Body of pancreas (tissue), 4 donors: ENCODE measurements at regions not wholly inside any gene's neighbourhood (a gene's known extent, or its start where the extent isn't known, plus 50 kb on each side); places are given as distances from the start of the nearest gene placed in this dataset.

ENCODE experiments used
- ATAC-seq: fragments of 150-250 bp; one replicate; pipeline ENCODE4 v1.9.1; 2016
- DNase-seq, 4 donors: peaks; one replicate each; pipeline ENCODE4 v3.0.0-alpha.2; 2019
- H3K27ac ChIP-seq, 4 donors: fragments of 200-600 bp; sonication (generic); 1 replicate in 3 of 4; 2 replicates in 1 of 4; pipeline versions ENCODE4 v1.5.1 to v1.6.1; 2016 to 2019; ENCODE audit warnings: mild to moderate bottlenecking in 1 of 4, mixed read lengths in 1 of 4, moderate library complexity in 1 of 4
- H3K27me3 ChIP-seq, 2 donors: fragments of 200-600 bp; sonication (generic); one replicate each; pipeline ENCODE4 v1.6.0; 2016; ENCODE audit warnings: mild to moderate bottlenecking in 1 of 2
- H3K36me3 ChIP-seq, 2 donors: fragments of 200-600 bp; sonication (generic); replicated peaks in 1 of 2; 2 replicates each; pipeline ENCODE4 v1.5.1; 2016; ENCODE audit warnings: low read depth in 2 of 2; ENCODE audit not compliant: insufficient read depth in 1 of 2
- H3K4me1 ChIP-seq: fragments of 200-600 bp; sonication (generic); one replicate; pipeline ENCODE4 v1.6.0; 2016
- H3K4me3 ChIP-seq, 2 donors: fragments of 200-600 bp; sonication (generic); 1 replicate in 1 of 2; 2 replicates in 1 of 2; pipeline ENCODE4 v1.5.1; 2016 to 2019
- H3K9me3 ChIP-seq, 3 donors: fragments of 200-600 bp; sonication (generic); 1 replicate in 2 of 3; 2 replicates in 1 of 3; pipeline ENCODE4 v1.5.1; 2016
- POLR2A ChIP-seq, 3 donors: fragments of 450-650 bp; IDR thresholded peaks; one replicate each; pipeline ENCODE4 v1.6.1; 2016; ENCODE audit warnings: antibody characterized with exemption in 3 of 3, mild to moderate bottlenecking in 2 of 3
- WGBS, 2 donors: methylation state at CpG; one replicate each; pipeline ENCODE4 v1.1.5; 2017; 5-methylcytosine and 5-hydroxymethylcytosine counted together
- intact Hi-C: fragments of 100-400 bp; cut with DNase I; formaldehyde crosslinking; loops from one replicate; pipeline ENCODE4 v1.15.1; 2023
- TF ChIP-seq, protein P1 (sequence below), 7 experiments: fragments of 450-650 bp in 4 of 7; fragments of 200-600 bp in 3 of 7; sonication (generic) in 3 of 7; IDR thresholded peaks; one replicate each; pipeline ENCODE4 v1.5.1; 2016 to 2019; ENCODE audit warnings: antibody characterized with exemption in 7 of 7

DNA sequence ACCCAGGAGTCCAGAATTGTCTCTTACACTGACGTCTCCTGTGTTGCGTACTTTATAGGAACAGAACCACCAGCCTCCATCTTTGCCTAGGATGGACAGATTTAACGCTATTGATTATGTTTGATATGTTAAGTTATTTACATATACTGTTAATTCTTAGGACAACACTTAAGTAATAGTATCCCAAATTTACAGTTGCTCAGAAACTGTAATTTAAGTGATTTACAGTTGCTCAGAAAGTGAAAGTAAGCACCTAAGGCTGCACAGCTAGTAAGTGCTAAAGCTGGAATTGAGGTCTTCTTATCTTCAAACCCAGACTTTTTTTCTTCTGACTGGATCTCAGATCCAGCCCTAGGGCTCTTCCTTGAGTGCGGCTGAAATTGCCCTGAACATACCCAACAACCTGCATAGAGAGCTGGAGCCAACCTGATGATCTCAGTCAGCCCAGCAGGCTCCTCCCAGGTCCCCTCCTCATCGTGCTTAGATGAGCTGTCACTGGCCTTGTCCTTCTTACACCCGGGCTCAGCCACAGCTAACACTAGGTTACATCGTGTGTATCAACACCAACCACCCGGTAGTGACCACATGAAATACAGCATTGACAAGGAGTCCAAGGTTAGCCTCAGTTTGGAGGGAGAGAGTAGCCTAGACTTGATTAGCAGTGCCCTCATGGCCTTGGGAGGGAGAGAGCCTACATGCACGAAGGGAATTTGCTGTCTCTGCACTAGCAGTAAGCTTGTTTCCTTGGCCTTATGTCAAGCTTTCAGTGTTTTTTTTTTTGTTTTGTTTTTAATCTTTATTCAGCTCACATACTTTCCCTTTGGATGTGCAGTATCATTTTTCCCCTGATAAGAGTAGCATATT is 111.1 kb upstream of the ARHGAP5 start:
- H3K4me1 ChIP-seq, result peaks cover 30% of the 10 kb centered on the region
- no peaks in the 10 kb centered on the region for H3K27me3 ChIP-seq
- H3K27ac ChIP-seq, result peak overlapping the region in 2 of 4 donors; percentile 1 to 46
- H3K36me3 ChIP-seq, result no peaks in the 10 kb centered on the region
- intact Hi-C loops, result no loop called here
- H3K4me3 ChIP-seq, result no peak overlapping the region
- no peaks in the 10 kb centered on the region for H3K9me3 ChIP-seq
- TF ChIP-seq POLR2A (IDR thresholded peaks at IDR 0.05), result no peak
- TF ChIP-seq, protein P1, sequence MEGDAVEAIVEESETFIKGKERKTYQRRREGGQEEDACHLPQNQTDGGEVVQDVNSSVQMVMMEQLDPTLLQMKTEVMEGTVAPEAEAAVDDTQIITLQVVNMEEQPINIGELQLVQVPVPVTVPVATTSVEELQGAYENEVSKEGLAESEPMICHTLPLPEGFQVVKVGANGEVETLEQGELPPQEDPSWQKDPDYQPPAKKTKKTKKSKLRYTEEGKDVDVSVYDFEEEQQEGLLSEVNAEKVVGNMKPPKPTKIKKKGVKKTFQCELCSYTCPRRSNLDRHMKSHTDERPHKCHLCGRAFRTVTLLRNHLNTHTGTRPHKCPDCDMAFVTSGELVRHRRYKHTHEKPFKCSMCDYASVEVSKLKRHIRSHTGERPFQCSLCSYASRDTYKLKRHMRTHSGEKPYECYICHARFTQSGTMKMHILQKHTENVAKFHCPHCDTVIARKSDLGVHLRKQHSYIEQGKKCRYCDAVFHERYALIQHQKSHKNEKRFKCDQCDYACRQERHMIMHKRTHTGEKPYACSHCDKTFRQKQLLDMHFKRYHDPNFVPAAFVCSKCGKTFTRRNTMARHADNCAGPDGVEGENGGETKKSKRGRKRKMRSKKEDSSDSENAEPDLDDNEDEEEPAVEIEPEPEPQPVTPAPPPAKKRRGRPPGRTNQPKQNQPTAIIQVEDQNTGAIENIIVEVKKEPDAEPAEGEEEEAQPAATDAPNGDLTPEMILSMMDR (IDR thresholded peaks at IDR 0.05), result no peak
- WGBS, 2 donors, result 53 to 58% methylated on average over 9 of the region's 9 CpGs
- ATAC-seq (no peak), DNase-seq (peak in 1 of 4 donors; percentile 13)

DNA sequence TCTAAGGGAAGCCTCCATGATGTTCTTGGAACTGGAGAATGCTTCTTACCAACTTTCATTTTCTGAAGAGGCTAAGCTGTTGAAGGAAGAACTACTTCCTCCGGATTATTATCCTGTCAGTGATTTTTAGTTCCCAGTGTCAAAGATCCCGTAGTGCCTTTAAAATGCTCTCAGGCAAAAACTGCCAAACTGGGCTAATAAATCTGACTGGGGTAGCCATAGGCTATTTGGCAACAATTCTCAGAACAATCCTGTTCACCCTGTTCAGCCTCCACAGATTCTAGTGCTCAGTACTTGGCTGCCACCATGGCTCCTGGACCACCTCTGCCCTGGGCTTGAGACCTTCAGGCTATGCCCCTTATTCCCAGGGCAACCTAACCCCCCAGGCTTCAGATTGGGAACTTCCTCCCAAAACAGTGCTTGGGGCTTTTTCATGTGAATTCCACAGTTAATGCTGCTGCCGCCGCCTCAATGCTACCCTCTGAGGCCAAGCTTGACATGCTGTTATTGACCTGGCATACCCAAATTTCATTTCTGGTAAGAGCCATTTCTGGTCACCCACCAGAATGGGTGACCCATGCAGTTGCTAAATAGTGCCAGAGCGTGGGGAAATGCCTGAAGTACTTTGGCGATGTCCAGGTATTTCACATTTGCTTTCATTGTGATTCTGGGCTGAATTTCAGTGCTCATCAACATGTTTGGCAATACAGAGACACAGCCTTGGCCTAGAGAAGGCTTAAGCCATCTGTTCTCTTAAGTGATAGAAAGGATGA is 110.0 kb upstream of the ARHGAP5 start:
- peaks cover 30% of the 10 kb centered on the region for H3K4me1 ChIP-seq
- DNase-seq, result no peak
- H3K27me3 ChIP-seq, result no peaks in the 10 kb centered on the region
- no peak overlapping the region for H3K4me3 ChIP-seq
- 59 to 62% methylated on average over 5 to 6 of the region's 6 CpGs for WGBS, 2 donors
- H3K36me3 ChIP-seq, result no peaks in the 10 kb centered on the region
- no peak for TF ChIP-seq POLR2A (IDR thresholded peaks at IDR 0.05)
- TF ChIP-seq, protein P1 (IDR thresholded peaks at IDR 0.05), result no peak
- no peak for ATAC-seq
- H3K27ac ChIP-seq, result peak overlapping the region in 2 of 4 donors; percentile 46 to 52
- intact Hi-C loops, result no loop called here
- no peaks in the 10 kb centered on the region for H3K9me3 ChIP-seq

- no peaks in the 10 kb centered on the region for H3K9me3 ChIP-seq
- no peaks in the 10 kb centered on the region for H3K27me3 ChIP-seq
- H3K27ac ChIP-seq, result peak overlapping the region in 2 of 4 donors; percentile 52 to 53
- no peaks in the 10 kb centered on the region for H3K36me3 ChIP-seq
- peaks cover 30% of the 10 kb centered on the region for H3K4me1 ChIP-seq
- intact Hi-C loops, result no loop called here
- ATAC-seq, result no peak
- TF ChIP-seq, protein P1 (IDR thresholded peaks at IDR 0.05), result no peak
- no peak for DNase-seq
- H3K4me3 ChIP-seq, result no peak overlapping the region
Observed at GRCh38 chr14:31967669-31967975, 109.5 kb upstream of the ARHGAP5 start.

- no peak for DNase-seq
- intact Hi-C loops, result no loop called here
- H3K36me3 ChIP-seq, result no peaks in the 10 kb centered on the region
- no peaks in the 10 kb centered on the region for H3K27me3 ChIP-seq
- H3K27ac ChIP-seq, result peak overlapping the region in 2 of 4 donors; percentile 52 to 53
- H3K4me3 ChIP-seq, result no peak overlapping the region
- peaks cover 30% of the 10 kb centered on the region for H3K4me1 ChIP-seq
- TF ChIP-seq, protein P1 (IDR thresholded peaks at IDR 0.05), result no peak
- no peak for TF ChIP-seq POLR2A (IDR thresholded peaks at IDR 0.05)
- WGBS, 2 donors, result 39 to 52% methylated on average over 4 of the region's 4 CpGs
- ATAC-seq, result no peak
- no peaks in the 10 kb centered on the region for H3K9me3 ChIP-seq
Observed at GRCh38 chr14:31968107-31968810, 108.8 kb upstream of the ARHGAP5 start.
